Activated CD4-positive, alpha-beta T cell treated with anti-CD3 and anti-CD28 coated beads, Interleukin-2, amount 50 U/mL, for 1 hour (primary cell): ENCODE measurements at regions not wholly inside any gene's neighbourhood (a gene's known extent, or its start where the extent isn't known, plus 50 kb on each side); places are given as distances from the start of the nearest gene placed in this dataset.
"Not testable (repeated sequence)": the region's sequence is repeated elsewhere in the genome, so short reads cannot be mapped to it uniquely, and the experiment has no call there.

Experiments
- DNase-seq: peaks from one replicate; pipeline ENCODE4 v3.0.0-alpha.2; 2020

DNA sequence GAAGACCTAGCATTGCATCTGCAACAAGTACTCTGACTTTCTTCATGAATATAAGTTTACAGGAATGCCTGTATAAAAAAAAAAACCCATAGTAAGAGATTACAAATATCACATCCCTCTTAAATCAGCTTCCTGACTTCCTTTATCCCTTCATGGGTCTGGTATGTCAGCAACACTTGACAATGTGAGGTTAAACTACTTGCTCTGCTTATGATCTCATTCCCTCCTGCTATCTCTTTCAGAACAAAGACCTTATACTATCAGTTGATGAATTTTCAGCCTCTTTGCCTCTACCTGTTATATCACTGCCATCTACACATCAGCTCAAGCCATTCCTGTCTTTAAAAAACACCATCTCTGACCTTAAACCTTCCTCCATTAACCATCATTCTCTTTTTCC, 130.9 kb upstream of the SAMSN1 start:
- no peak for DNase-seq

DNA sequence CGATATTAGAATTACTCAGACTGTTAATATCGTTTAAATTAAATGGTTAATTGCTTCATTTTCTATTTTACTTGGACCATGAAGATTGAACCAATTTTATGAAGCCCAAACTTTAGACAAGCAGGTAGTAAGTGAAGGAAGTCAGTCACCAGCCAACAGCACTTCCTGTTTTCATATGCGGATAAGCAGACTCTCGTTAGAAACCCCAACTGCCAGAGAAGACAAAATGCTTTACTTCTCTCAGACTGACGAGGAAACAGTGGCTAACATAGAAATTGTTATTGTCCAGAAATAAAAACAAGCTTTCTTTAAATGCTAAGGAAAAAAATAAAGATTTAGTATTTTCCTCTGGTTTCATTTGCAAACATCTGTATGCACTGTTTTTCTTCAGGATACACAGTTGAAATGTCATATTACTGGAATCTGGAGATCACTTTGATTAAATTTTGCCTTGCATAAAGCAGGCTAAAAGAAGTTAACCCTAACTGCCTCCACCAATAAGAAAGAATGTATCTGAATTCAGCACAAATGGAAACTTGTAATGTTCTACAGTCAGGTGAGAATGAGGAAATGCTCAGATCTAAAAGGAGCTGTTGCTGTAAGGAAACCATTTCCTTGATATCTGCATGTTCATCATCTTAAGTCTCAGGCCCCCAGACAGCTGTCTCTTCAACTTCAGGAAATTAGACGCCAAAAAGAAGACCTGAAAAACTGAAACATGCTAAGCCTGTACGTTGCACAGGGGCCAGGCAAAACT, 129.8 kb upstream of the SAMSN1 start:
- DNase-seq: no peak

GRCh38 chr21:14673649-14674048, 127.5 kb upstream of the SAMSN1 start:
- DNase-seq: no peak

DNA sequence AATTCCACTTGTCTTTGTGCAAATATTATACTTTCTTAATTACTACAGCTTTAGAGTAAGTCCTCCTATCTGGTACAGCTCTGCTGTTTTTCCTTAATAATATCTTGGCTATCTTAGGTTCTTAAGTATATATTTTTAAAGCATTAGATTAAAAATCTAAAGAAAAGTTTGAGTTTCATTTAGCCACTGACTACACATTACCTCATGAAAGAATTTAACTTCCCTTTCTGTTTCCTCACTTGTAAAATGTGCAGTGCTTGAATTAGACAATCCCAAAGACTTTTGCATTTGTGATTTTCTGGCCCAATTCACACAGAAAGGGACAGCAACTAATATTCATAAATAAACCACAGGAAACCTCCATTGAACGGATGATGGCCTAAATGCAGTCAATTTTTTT, 126.4 kb upstream of the SAMSN1 start:
- DNase-seq: no peak

- no peak for DNase-seq
Measured at GRCh38 chr21:14670409-14670808, 124.3 kb upstream of the SAMSN1 start.

GRCh38 chr21:14669092-14669491, 123.0 kb upstream of the SAMSN1 start:
- DNase-seq: not testable (repeated sequence)

DNA sequence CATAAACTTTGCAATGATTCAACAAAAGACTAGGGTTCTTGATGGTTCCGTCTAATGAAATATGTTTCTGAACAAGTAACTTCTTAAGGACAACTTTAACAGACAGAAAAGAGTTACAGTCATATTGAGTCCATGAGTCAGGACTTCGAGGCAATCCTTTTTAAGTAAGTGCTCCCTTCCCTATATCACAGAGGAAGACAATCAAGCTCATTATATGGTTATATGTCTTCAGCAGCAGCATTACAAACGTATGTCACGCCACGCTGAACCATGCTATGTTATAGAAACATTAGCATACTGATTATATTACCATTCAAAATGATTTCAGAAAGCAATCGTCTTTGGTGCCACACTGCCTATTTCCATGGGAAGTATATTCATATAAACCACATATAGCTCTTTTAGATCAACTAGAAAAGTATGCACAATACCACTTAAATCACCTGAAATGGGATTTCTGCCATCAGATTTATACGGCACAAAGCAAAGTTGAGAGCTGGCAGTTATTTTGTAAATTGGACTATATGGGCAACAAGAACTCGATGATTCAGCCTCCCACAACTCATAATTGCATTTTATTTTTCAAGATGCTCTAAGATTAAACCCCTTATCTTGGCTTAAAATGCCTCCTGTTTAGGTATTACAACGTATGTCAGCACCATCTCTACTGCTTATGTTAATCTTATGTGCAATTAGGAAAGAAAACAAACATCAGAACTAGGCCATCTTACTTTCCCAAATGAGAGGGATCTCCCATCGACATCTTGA, 111.3 kb upstream of the SAMSN1 start:
- DNase-seq: no peak

DNA sequence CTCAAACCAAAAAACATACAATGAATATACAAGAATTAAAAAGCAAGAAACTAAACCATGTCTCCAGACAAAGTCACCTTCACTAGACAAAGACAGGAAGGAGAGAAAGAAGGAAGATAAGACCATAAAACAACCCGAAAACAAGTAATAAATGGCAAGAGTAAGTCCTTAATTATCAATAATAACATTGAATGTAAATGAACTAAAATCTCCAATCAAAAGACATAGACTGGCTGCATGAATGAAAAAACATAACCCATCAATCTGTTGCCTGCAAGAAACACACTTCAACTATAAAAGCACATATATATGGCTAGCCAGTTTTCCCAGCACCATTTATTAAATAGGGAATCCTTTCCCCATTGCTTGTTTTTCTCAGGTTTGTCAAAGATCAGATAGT, 100.8 kb upstream of the SAMSN1 start:
- no peak for DNase-seq

- no peak for DNase-seq
Measured at GRCh38 chr21:14645702-14646101, 99.6 kb upstream of the SAMSN1 start.

- DNase-seq: no peak
Measured at GRCh38 chr21:14632359-14632758, 86.2 kb upstream of the SAMSN1 start.

DNA sequence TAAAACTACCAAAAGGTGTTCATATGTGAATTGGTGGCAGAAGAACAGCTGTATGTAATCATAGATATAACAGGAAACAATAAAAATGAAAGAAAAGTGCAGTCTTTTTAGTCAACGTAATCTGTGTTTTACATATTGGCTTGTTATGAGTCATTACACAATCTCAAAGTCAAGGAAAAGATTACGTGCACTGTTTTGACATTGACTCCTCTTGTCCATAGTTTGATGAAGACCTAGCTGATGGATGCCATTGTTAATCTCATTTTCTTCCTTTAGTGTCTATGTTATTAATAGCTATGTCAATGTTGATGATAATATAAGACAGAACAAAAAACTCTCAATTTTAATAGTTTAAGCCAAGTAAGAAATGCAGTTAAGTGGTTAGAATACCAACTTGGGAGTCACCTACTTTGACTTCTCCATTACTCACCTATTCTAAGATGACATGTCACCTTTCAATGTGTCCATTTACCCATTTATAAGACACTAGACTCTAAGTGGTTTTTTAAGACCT, 84.5 kb upstream of the SAMSN1 start:
- DNase-seq: no peak

DNA sequence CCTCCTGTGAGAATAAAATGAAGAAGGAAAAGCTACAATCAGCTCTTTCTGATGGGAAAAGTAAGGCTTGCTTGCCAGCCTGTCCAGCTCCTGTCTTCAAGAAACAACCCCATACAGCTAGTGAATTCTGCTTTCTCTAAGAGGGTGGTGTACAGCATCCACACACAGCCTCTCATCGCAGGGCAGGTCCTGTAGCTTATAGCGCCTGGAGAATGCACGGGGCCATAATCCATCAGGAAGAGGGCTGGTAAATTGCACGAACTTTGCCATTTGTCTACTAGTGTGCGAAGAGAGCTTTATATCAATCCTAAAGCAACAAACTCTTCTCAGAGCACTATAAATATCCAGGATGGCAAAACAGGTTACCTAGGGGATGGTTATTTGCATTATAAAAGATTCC, 83.3 kb upstream of the SAMSN1 start:
- no peak for DNase-seq

GRCh38 chr21:14623079-14623478, 77.0 kb upstream of the SAMSN1 start:
- DNase-seq: not testable (repeated sequence)

GRCh38 chr21:14620152-14620551, 74.0 kb upstream of the SAMSN1 start:
- no peak for DNase-seq

DNA sequence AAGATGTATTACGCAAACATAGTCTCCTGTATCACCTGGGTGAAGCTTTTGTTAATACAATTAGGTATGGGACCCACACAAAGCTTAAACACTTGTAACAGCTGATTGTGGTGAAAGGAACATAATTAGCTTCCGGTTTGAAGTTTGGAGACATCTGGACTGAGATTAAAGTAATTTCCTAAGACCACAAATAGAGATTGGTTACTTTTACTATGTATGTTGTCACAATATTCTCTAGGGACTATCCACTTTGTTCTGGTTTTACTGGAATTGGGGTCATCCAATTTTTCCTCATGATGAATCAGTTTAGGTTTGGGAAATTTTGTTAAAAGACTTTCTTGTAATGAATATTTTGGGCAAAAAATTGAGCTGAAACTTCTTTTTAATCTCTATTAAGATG, 71.8 kb upstream of the SAMSN1 start:
- no peak for DNase-seq

DNA sequence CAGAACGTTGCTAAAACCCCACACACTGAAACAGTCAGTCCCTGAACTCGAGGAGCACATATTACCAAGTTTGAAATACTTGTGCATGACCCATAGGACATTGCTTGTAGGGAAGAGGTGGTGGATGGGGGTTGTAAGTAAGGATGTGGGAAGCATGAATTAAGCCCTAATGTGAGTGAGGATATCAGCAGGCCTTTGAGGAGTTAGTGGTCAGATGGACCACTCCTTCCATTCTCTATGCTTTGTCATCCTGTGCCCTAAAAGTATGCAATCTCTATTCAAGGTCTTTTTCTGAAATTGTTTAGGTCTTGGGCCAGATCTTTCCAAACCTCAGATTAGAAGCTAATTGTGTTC, 70.9 kb upstream of the SAMSN1 start:
- no peak for DNase-seq

DNA sequence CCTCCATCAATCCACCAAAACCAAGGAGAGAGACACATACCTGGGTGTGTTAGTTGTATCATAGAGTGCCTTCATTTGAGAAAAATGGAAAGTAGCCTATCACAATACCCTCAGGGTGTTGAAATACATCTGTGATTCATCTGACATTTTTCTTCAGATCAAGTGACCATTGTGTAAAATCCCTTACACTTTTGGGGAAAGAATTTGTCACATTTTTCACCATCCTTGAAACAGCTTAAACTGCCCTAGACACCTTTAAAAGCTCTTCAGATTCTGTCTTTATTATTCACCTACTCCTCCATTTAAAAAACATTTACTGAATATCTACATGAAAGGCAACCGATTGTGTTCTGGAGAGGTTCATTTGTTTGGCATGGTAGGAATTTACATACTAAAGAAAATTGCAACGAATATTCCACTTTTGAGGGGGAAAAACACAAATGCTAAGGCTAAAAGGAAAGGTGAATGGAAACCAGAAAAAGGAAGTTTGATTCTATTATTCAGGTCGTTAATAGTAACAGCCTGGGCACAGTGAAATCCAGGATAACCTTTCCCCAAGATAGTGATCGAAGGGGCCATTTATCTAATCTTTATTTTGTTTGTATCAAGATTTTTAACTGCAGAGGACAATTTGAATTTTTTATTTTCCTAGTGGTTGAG, 70.4 kb upstream of the SAMSN1 start:
- DNase-seq: no peak

DNA sequence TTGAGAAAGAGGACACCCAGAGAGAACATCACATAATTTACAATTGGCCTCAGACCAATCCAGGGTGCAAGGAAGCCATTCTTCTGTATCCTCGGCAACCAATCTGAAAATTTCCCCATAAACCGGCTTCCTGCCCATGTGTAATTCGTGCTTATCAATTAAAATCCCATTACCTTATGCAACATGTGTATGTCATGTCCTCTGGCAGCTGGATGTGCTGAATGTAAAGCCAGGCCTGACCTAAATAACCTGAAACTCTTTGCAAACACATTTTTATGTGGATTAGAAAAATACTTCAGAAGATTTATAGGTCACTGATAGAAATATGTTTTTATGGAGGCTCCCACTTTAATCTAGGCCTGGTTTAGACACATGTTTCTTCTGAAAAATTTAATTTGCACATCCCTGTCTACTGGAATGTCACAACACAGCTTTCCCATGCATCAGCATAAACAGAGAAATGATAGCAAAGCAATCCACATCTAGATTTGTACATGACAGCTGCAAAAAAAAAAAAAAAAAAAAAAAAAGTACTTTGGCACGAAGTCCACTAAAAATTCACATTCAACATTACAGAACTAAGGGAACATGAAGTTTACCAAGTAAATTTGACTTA, 69.4 kb upstream of the SAMSN1 start:
- DNase-seq: no peak

DNA sequence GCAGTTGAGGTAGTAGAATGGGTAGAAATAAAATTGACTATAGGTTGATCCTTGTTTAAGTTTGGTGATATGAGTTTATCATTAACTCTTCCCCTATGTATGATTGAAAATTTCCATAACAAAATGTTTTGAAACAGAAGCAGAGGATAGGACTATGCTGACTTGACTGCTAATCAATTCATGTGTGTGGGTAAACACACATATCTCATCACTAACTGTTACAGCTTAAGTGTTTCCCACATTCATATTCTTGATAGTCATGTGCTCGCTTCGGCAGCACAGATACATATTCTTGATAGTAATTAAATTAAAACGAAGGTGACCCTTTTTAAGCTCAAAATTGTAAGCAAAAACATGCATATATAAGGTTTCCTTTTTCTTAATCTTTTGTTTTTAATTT, 68.2 kb upstream of the SAMSN1 start:
- DNase-seq: no peak

DNA sequence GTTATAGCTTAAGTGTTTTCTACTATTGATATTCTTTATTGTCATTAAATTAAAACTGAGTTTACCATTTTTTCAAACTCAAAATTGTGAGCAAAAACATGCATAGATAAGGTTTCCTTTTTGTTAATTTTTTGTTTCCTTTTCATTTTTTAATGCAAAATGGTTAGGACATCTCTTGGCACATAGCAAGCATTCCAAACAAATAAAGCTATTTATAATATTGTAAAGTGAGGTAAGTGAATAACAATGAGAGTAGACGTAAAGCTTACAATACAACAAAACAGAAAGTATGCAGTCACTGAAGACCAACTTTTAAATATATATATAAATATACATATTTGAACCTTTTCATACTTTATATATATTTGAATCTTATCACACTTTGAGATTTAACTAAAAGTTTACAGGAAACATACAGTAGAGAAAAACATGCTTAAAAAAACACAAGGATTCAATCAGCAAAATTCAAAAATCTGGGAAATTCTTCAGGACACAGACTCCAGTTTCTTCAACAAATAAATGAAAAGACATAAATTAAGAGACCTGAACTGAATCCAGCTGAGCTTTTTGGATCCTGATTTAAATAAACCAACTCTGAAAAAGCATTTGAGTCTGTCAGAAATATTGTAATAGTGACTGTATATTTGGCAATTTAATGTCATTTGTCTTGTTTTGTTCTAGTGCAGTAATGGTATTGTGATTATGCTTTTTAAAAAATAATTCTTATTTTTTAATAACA, 67.5 kb upstream of the SAMSN1 start:
- no peak for DNase-seq

- DNase-seq: not testable (repeated sequence)
Measured at GRCh38 chr21:14610119-14610518, 64.0 kb upstream of the SAMSN1 start.

DNA sequence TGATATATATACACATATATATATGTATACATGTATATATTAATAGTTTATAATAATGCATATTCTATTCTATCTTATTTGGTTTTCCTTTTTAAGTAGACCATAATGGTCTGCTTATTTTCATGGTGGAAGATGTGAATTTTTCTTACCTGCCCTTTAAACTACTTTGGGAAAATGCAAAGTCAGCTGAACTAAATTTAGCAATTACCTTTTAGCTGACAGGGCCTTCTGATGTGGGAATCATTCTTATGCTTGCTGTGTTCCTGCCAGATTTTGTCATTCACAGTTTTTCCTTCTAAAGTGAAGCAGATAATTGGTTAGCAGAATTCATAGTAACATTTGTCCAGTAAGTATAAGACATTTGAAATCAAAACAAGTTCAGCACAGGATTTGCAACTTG, 63.2 kb upstream of the SAMSN1 start:
- no peak for DNase-seq

DNA sequence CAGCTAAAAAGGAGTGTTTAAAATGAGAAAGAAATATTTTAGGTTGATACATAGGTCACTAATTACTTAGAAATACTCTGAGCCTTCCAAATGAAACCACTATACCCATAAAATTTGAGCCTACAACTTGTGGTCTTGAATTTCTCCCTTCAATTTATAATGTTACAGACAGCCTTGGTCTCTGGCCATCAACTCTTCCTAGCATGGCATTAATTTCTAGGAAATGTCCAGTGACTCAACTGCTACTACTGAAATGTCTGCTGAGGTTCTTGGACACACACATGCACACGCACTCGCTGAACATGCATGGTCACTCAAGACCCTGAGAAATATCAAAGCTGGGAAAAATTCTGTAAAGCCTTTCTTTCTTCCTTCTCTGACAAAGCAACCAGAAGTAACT, 61.1 kb upstream of the SAMSN1 start:
- DNase-seq: no peak
